Panc1 (cell line): ENCODE measurements at regions not wholly inside any gene's neighbourhood (a gene's known extent, or its start where the extent isn't known, plus 50 kb on each side); places are given as distances from the start of the nearest gene placed in this dataset.

ENCODE experiments used
- POLR2AphosphoS5 ChIP-seq: IDR thresholded peaks from 2 replicates; pipeline ENCODE4 v1.6.1; 2012; ENCODE audit warnings: mild to moderate bottlenecking, low read depth, low read length, moderate library complexity
- SIN3A ChIP-seq: IDR thresholded peaks from 2 replicates; pipeline ENCODE4 v1.6.1; 2012; ENCODE audit warnings: low read depth, mild to moderate bottlenecking, low read length, moderate library complexity, borderline replicate concordance; ENCODE audit not compliant: insufficient read depth
- TCF7L2 ChIP-seq: IDR thresholded peaks from 2 replicates; pipeline ENCODE4 v1.6.1; 2011; ENCODE audit warnings: mild to moderate bottlenecking, low read depth, low read length, inconsistent platforms
- TF ChIP-seq, protein P1 (sequence below): fragments of 450-650 bp; IDR thresholded peaks from 2 replicates; pipeline ENCODE4 v1.5.1; 2017; ENCODE audit warnings: mild to moderate bottlenecking

DNA sequence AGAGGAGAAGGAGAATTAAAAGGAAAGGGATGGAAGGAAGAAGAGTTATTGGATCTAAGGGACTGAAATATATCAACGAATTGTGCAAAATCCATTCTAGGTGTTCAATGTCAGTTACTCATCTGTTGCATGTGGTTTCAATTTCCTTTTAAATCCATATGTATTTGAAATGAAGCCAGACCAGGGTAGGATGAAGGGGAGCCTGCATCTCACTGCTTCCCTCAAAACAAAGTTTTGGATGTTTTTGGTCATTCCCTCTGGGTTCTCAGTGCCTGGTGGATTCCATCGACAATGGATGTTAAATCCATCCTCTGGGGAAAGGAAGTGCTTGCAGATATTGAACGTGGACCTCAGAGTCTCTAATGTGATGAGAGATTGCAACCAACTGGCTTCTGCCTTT, 103.5 kb upstream of the XYLT1 start:
- TF ChIP-seq SIN3A (no peak), POLR2AphosphoS5 (no peak), TCF7L2 (no peak)
- TF ChIP-seq, protein P1, sequence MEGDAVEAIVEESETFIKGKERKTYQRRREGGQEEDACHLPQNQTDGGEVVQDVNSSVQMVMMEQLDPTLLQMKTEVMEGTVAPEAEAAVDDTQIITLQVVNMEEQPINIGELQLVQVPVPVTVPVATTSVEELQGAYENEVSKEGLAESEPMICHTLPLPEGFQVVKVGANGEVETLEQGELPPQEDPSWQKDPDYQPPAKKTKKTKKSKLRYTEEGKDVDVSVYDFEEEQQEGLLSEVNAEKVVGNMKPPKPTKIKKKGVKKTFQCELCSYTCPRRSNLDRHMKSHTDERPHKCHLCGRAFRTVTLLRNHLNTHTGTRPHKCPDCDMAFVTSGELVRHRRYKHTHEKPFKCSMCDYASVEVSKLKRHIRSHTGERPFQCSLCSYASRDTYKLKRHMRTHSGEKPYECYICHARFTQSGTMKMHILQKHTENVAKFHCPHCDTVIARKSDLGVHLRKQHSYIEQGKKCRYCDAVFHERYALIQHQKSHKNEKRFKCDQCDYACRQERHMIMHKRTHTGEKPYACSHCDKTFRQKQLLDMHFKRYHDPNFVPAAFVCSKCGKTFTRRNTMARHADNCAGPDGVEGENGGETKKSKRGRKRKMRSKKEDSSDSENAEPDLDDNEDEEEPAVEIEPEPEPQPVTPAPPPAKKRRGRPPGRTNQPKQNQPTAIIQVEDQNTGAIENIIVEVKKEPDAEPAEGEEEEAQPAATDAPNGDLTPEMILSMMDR: no peak
